Large intestine (tissue), 3 donors: ENCODE measurements at regions not wholly inside any gene's neighbourhood (a gene's known extent, or its start where the extent isn't known, plus 50 kb on each side); places are given as distances from the start of the nearest gene placed in this dataset.

ENCODE experiments used
- DNase-seq, 2 donors: peaks; one replicate each; pipeline versions ENCODE4 v3.0.0 to v3.0.0-alpha.2; 2013
- H3K27ac ChIP-seq: one replicate; pipeline ENCODE4 v1.5.1; 2013; ENCODE audit warnings: low read length
- H3K27me3 ChIP-seq: 2 replicates; pipeline ENCODE4 v1.6.1; 2013; ENCODE audit warnings: low read length; ENCODE audit not compliant: control insufficient read depth, insufficient read depth
- H3K36me3 ChIP-seq: 2 replicates; pipeline ENCODE4 v1.6.1; 2013; ENCODE audit warnings: low read length; ENCODE audit not compliant: control insufficient read depth, insufficient read depth
- H3K4me1 ChIP-seq: one replicate; pipeline ENCODE4 v1.6.1; 2013; ENCODE audit warnings: low read length; ENCODE audit not compliant: control insufficient read depth, insufficient read depth
- H3K4me3 ChIP-seq: one replicate; pipeline ENCODE4 v1.5.1; 2013; ENCODE audit warnings: low read length
- H3K9me3 ChIP-seq: one replicate; pipeline ENCODE4 v1.6.1; 2013; ENCODE audit warnings: mild to moderate bottlenecking, low read depth, low read length, moderate library complexity; ENCODE audit not compliant: control insufficient read depth
- WGBS: methylation state at CpG from one replicate; pipeline ENCODE4 v1.1.5; 2013; ENCODE audit warnings: low lambda C conversion rate; ENCODE audit not compliant: insufficient coverage; 5-methylcytosine and 5-hydroxymethylcytosine counted together

DNA sequence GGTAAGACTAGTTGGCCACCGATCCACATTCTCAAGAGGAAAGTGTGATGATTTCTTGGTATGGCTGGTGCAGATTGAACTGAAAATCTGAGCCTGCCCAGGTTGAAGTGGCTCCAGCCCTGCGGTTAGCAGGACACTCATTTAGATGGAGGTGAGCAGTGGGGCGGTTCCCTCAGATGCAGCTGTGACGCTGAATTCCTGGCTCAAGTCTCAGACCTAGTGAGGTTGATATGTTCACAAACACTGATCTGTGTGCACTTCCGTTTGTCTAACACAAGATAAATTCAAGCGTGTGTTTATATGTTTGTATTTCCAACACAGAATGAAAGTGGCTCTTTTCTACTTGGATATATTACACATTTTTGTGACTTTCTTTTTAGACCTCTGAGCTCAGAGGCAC, 83.4 kb upstream of the FRMD1 start:
- DNase-seq, result no peak
- no peaks in the 10 kb centered on the region for H3K36me3 ChIP-seq
- no peaks in the 10 kb centered on the region for H3K9me3 ChIP-seq
- no peak overlapping the region for H3K27ac ChIP-seq
- 100% methylated on average over 1 of the region's 6 CpGs for WGBS
- no peak overlapping the region for H3K4me3 ChIP-seq
- no peaks in the 10 kb centered on the region for H3K27me3 ChIP-seq
- peaks cover 5% of the 10 kb centered on the region for H3K4me1 ChIP-seq

DNA sequence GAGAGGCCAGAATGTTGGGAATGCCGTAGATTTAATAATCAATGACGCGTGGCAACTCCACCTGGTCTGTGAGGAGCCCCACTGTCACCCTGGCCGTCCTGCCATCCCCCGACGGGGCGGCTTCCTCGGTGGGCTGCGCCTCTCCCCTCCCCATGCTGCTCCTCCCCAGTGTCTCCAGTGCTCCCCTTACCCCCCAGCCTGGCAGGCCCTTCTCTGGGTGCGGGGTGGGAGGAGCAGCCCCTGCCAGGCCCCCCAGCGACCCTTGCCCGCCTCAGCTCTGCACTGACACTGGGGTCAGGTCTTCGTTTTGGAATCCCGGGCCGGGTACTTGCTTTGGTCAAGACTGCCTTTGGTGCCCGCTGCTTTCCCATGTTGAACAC, 82.3 kb upstream of the FRMD1 start:
- H3K27me3 ChIP-seq, result no peaks in the 10 kb centered on the region
- no peak overlapping the region for H3K4me3 ChIP-seq
- H3K9me3 ChIP-seq, result no peaks in the 10 kb centered on the region
- no peaks in the 10 kb centered on the region for H3K36me3 ChIP-seq
- no peak overlapping the region for H3K27ac ChIP-seq
- no peak for DNase-seq
- WGBS, result no CpG with 5 or more reads among the region's 16 CpGs
- H3K4me1 ChIP-seq, result peaks cover 6% of the 10 kb centered on the region

DNA sequence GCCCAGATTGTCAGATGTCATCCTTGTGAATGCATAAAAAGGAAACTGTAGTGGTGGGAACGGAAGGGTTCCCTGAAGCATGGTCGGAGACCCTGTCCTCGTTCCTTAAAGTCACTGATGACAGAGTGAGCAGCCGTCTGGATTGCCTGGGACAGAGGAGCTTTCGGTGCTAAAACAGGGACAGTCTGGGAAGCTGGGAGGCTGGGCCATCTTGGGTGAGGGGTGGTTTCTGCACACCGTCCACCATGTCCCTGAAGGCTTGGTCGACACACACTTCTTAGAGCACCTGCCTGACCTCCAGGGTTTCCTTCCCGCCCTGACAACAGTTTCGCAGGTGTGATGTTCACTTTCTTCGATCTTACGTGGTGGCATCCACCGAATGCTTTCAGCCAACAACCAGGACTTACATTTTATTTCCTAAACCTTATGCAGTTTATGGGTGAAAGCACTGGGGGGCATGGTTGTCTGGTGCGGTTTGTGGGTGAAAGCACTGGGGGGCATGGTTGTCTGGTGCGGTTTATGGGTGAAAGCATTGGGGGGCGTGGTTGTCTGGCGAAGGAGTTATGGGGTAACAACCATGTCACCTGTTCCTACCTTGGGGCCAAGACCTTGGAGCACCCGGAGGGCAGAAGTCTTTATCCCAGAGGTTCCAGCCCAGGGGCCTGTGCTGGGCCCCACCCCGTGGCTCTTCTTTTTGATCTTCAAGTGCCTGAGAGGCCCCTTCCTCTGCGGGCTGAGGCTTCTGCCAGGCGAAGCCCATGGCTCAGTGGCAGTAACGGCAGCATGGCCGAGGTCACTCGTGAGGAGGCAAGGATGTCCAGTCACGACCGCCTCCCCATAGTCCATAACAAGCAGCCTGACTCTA, 81.7 kb upstream of the FRMD1 start:
- DNase-seq, result no peak
- WGBS, result 100% methylated on average over 1 of the region's 25 CpGs
- no peak overlapping the region for H3K27ac ChIP-seq
- H3K36me3 ChIP-seq, result no peaks in the 10 kb centered on the region
- no peaks in the 10 kb centered on the region for H3K9me3 ChIP-seq
- H3K27me3 ChIP-seq, result no peaks in the 10 kb centered on the region
- H3K4me3 ChIP-seq, result no peak overlapping the region
- peaks cover 6% of the 10 kb centered on the region for H3K4me1 ChIP-seq

DNA sequence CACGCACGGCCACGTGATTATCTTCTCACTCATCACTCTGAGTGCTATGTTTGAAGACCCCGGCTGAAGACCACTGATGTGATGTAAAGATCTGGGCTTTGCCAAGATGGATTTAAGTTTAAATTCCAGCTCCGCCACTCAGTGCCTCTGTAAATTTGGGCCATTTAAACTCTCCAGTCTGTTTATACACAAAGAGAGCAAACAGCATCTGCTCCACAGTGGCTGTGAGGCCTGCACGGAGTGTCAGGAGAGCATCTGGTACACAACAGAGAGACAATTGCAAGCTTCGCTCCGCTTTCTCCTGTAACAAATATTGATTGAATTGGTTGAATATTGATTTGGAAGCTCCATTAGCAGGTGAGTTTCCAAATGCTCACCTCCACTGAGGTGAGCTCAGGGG, 80.5 kb upstream of the FRMD1 start:
- Histone ChIP-seq H3K9me3 (no peaks in the 10 kb centered on the region), H3K4me3 (no peak overlapping the region), H3K36me3 (no peaks in the 10 kb centered on the region), H3K4me1 (peaks cover 12% of the 10 kb centered on the region), H3K27me3 (no peaks in the 10 kb centered on the region), H3K27ac (no peak overlapping the region)
- WGBS, result no CpG with 5 or more reads among the region's 8 CpGs
- no peak for DNase-seq

DNA sequence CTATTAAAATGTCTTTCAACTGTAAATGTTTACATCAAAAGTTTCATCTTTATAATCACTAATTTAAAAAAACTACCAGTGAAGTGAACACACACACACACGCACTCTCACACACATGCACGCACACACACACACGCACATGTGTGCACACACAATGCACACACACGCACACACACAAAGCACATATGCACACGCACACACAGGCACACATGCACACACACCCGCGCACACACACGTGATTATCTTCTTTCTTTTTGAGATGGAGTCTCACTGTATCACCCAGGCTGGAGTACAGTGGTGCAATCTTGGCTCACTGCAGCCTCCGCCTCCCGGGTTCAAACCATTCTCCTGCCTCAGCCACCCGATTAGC, 80.0 kb upstream of the FRMD1 start:
- H3K4me1 ChIP-seq, result peaks cover 12% of the 10 kb centered on the region
- no peak overlapping the region for H3K27ac ChIP-seq
- DNase-seq, result no peak
- no peaks in the 10 kb centered on the region for H3K9me3 ChIP-seq
- H3K36me3 ChIP-seq, result no peaks in the 10 kb centered on the region
- H3K4me3 ChIP-seq, result no peak overlapping the region
- no CpG with 5 or more reads among the region's 11 CpGs for WGBS
- H3K27me3 ChIP-seq, result no peaks in the 10 kb centered on the region

DNA sequence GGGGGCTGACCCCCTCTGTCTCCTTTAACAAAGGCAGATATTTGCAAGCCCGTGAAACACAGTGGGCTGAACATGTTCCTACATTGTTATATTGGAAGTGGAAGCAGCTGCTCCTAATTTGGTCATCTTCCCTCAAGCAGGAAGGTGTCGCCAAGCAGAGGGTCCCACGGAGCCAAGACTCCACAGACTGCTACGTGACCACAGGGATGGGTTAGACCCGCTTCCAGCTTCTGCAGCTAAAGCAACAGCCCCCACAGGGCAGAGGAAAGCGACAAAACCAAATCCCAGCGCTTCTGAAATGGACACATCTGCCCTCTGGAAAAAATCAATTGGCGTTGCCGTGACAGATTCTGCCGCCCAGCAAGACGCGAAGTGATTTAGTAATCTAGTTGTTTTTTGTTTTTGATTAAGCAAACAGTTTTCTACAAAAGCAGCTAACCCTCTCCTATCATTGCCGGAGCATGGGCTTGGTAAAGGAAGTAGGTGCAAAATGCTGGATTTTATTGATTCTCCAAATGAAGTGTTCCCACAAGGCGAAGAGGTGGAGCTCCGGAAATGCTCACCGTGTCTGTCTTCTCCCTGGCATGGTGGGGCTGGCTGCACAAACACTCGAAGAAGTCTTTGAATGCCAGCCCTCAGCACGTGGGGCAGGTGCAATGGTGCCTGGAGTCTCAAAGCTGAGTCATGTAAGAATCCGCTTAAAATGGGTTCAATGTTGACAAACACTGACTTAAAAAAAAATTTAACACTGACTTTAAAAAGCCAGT, 79.4 kb upstream of the FRMD1 start:
- no peak overlapping the region for H3K27ac ChIP-seq
- no peak for DNase-seq
- no peak overlapping the region for H3K4me3 ChIP-seq
- no peaks in the 10 kb centered on the region for H3K27me3 ChIP-seq
- no peaks in the 10 kb centered on the region for H3K9me3 ChIP-seq
- WGBS, result 70% methylated on average over 5 of the region's 19 CpGs
- no peaks in the 10 kb centered on the region for H3K36me3 ChIP-seq
- peaks cover 13% of the 10 kb centered on the region for H3K4me1 ChIP-seq

DNA sequence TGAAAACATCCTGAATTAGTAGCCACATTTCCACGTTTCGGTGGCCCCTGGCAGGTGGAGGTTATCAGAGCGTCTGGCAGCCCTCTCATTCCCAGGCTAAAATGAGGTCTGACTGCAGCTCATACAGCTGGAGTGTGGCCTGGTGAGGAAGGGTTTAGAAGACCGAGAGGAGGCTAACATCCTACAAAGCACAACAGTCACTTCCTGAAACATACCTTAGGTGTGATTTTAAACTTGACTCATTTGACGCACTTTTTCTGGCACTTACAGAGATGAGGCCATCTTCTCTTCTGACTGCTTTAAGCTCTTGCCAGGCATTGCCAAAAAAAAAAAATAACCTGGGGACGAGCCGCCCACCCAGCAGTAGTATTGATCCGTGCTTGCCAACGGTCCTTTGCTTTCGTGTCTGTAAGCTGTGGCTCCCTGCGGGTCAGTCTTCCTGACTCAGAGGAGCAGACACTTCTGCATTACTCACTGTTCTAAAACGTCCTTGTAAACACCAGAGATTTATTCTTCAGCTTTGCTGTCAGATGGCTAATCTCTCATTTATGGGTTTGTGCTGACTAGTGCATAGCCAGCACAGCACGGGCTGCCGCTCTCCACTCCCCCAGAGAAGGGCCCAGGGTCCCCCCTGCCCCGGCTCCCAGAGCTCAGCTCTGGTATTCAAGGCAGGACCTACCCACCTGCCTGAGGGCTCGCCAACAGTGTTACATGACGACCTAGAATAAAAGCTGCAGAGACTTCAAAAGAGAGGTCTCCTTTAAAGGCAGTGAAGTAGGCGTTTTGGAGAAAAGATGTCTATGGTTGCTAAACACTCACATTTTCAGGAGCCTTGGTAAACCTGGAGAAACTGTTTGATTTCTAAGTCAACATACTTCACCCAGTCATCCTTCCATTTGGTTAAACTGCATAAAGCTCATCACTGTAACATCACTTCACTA, 78.5 kb upstream of the FRMD1 start:
- no peak overlapping the region for H3K27ac ChIP-seq
- 80% methylated on average over 1 of the region's 18 CpGs for WGBS
- H3K4me3 ChIP-seq, result no peak overlapping the region
- DNase-seq, result peak; percentile 14 to 30
- peaks cover 21% of the 10 kb centered on the region for H3K4me1 ChIP-seq
- no peaks in the 10 kb centered on the region for H3K27me3 ChIP-seq
- no peaks in the 10 kb centered on the region for H3K9me3 ChIP-seq
- H3K36me3 ChIP-seq, result no peaks in the 10 kb centered on the region

DNA sequence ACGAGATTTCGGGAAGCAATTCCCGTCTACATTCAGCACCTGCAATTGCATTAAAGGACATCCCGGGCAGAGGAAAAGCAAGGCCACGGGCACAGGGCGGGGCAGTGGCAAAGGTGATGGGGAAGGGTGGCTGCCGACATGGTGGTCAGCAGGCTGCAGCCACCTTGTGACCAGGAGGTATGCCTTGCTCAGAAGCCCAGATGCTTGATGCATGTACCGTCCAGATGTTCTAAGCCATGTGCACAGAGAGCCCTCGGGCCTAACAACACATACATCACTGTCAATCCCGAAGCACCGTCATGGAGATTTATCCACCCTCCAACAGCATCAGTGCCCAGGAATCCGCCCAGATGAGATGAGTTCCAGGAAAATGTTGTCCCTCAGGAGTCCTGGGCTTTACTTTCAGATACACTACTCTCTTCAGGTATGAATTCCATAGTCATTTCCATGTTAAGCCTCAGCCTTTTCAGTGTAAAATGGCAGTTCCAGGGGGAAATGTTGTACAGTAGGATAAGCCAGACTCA, 77.8 kb upstream of the FRMD1 start:
- H3K27me3 ChIP-seq, result no peaks in the 10 kb centered on the region
- H3K4me1 ChIP-seq, result peaks cover 25% of the 10 kb centered on the region
- DNase-seq, result no peak
- no peaks in the 10 kb centered on the region for H3K9me3 ChIP-seq
- H3K36me3 ChIP-seq, result no peaks in the 10 kb centered on the region
- no CpG with 5 or more reads among the region's 12 CpGs for WGBS
- no peak overlapping the region for H3K4me3 ChIP-seq
- no peak overlapping the region for H3K27ac ChIP-seq

DNA sequence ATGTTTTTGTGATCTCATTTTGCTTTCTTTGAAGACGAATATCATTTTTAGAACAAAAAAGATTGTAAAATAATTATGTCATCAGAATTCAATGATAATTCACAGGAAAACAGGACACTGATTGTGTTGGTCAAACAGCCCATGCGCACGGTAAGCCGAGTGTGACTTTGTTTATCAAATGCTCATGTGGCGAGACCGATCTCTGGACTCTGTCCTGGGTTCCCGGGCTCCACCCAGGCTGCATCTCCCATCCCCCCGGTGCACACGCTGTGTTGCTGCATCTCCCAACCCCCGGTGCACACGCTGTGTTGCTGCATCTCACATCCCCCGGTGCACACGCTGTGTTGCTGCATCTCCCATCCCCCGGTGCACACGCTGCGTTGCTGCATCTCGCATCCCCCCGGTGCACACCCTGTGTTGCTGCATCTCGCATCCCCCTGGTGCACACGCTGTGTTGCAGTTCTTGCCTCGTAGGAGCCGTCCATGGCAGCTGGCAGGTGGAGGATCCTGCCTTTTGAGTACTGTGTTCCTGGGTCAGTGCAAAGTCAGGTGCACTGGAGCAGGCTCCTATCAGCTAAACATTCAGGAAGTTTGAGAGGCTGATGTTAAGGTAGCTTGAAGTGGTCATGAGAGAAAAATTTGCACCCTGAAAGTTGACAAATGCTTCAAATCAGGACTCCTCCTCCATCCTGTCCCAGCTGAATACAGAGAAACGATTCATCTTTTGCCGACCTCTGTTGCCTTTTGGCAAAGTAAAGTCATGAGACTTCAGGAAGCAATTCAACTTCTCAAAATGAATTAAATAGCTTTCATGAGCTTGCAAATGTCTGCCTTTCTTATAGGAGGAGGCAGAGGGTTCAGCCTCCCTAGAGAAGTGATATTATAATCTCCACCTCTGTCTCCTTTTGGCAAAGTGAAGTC, 77.1 kb upstream of the FRMD1 start:
- no peak overlapping the region for H3K4me3 ChIP-seq
- H3K4me1 ChIP-seq, result peaks cover 25% of the 10 kb centered on the region
- DNase-seq, result peak in 1 of 2 donors; percentile 59
- no peaks in the 10 kb centered on the region for H3K27me3 ChIP-seq
- no peak overlapping the region for H3K27ac ChIP-seq
- WGBS, result 59% methylated on average over 3 of the region's 24 CpGs
- H3K9me3 ChIP-seq, result no peaks in the 10 kb centered on the region
- H3K36me3 ChIP-seq, result no peaks in the 10 kb centered on the region
